Mammary epithelial cell (primary cell): ENCODE measurements at regions not wholly inside any gene's neighbourhood (a gene's known extent, or its start where the extent isn't known, plus 50 kb on each side); places are given as distances from the start of the nearest gene placed in this dataset.

ENCODE experiments used
- EZH2 ChIP-seq: IDR thresholded peaks from 2 replicates; pipeline ENCODE4 v1.6.1; 2012; ENCODE audit warnings: low read length, inconsistent platforms, borderline replicate concordance
- TF ChIP-seq, protein P1 (sequence below), 2 donors: IDR thresholded peaks in 1 of 2; conservative IDR thresholded peaks in 1 of 2; 2 replicates each; pipeline ENCODE4 v1.5.1; 2011 to 2012; ENCODE audit warnings: inconsistent platforms in 2 of 2, low read length in 2 of 2, mild to moderate bottlenecking in 2 of 2, control low read depth in 1 of 2, low read depth in 1 of 2; ENCODE audit not compliant: insufficient read depth in 1 of 2; ENCODE audit errors: extremely low read depth in 1 of 2

DNA sequence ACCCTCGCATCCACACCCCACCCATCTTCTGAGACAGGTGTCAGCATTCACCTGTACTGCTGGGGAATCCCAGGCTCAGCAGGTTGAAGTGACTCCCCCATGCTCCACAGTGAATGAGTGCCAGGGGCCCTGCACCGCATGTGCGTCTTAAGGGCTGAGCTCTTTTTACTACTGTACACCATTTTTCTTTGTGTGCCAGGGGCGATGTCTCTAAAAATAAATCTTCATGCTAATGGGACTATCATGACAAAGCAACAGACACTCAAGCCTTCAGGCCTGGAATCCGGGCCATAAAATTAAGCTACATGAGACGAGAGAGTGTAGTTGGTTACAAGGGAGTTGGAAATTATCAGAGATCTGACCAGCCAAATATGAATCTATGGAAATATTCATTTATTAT is 294.8 kb downstream of the LPIN1 start:
- TF ChIP-seq, protein P1, sequence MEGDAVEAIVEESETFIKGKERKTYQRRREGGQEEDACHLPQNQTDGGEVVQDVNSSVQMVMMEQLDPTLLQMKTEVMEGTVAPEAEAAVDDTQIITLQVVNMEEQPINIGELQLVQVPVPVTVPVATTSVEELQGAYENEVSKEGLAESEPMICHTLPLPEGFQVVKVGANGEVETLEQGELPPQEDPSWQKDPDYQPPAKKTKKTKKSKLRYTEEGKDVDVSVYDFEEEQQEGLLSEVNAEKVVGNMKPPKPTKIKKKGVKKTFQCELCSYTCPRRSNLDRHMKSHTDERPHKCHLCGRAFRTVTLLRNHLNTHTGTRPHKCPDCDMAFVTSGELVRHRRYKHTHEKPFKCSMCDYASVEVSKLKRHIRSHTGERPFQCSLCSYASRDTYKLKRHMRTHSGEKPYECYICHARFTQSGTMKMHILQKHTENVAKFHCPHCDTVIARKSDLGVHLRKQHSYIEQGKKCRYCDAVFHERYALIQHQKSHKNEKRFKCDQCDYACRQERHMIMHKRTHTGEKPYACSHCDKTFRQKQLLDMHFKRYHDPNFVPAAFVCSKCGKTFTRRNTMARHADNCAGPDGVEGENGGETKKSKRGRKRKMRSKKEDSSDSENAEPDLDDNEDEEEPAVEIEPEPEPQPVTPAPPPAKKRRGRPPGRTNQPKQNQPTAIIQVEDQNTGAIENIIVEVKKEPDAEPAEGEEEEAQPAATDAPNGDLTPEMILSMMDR (conservative IDR thresholded peaks at IDR 0.05 in 1 of 2, IDR thresholded peaks at IDR 0.05 in 1 of 2; ENCODE audit: extremely low read depth in 1 of 2, insufficient read depth in 1 of 2, low read depth in 1 of 2, low read length in 2 of 2) = no peak
- no peak for TF ChIP-seq EZH2
